HG03097 (cell line): ENCODE measurements at regions not wholly inside any gene's neighbourhood (a gene's known extent, or its start where the extent isn't known, plus 50 kb on each side); places are given as distances from the start of the nearest gene placed in this dataset.

Experiments used
- ATAC-seq: cut with Tn5 transposase; IDR thresholded peaks from one replicate; pipeline ENCODE4 v1.9.1; 2021; ENCODE audit not compliant: unreplicated experiment, low FRiP score

- no peak for ATAC-seq
Observed at GRCh38 chr7:35465791-35466336, 212.0 kb upstream of the TBX20 start.

GRCh38 chr7:35463751-35464150 is 209.9 kb upstream of the TBX20 start:
- no peak for ATAC-seq

GRCh38 chr7:35463176-35463700 is 209.3 kb upstream of the TBX20 start:
- ATAC-seq = no peak

- ATAC-seq = no peak
Observed at GRCh38 chr7:35454575-35455385, 200.9 kb upstream of the TBX20 start.

- no peak for ATAC-seq
Observed at GRCh38 chr7:35450456-35451214, 196.7 kb upstream of the TBX20 start.

GRCh38 chr7:35448486-35448885 is 194.6 kb upstream of the TBX20 start:
- ATAC-seq = no peak

GRCh38 chr7:35446091-35446490 is 192.2 kb upstream of the TBX20 start:
- ATAC-seq = no peak

- ATAC-seq = no peak
Observed at GRCh38 chr7:35437619-35438275, 183.8 kb upstream of the TBX20 start.

- ATAC-seq = no peak
Observed at GRCh38 chr7:35436452-35436851, 182.6 kb upstream of the TBX20 start.

GRCh38 chr7:35430547-35431153 is 176.8 kb upstream of the TBX20 start:
- no peak for ATAC-seq

- ATAC-seq = no peak
Observed at GRCh38 chr7:35424869-35425495, 171.1 kb upstream of the TBX20 start.

GRCh38 chr7:35424440-35424839 is 170.5 kb upstream of the TBX20 start:
- no peak for ATAC-seq

GRCh38 chr7:35422715-35423114 is 168.8 kb upstream of the TBX20 start:
- no peak for ATAC-seq

GRCh38 chr7:35420656-35421055 is 166.8 kb upstream of the TBX20 start:
- ATAC-seq = no peak

- ATAC-seq = no peak
Observed at GRCh38 chr7:35419391-35419755, 165.5 kb upstream of the TBX20 start.

GRCh38 chr7:35418716-35419390 is 165.0 kb upstream of the TBX20 start:
- no peak for ATAC-seq

GRCh38 chr7:35416568-35416967 is 162.7 kb upstream of the TBX20 start:
- ATAC-seq = no peak

GRCh38 chr7:35415411-35415822 is 161.5 kb upstream of the TBX20 start:
- no peak for ATAC-seq

- ATAC-seq = no peak
Observed at GRCh38 chr7:35411331-35411730, 157.4 kb upstream of the TBX20 start.

GRCh38 chr7:35405461-35405860 is 151.6 kb upstream of the TBX20 start:
- no peak for ATAC-seq
